Heart right ventricle (tissue), 16 donors: ENCODE measurements at regions not wholly inside any gene's neighbourhood (a gene's known extent, or its start where the extent isn't known, plus 50 kb on each side); places are given as distances from the start of the nearest gene placed in this dataset.

ENCODE experiments used
- ATAC-seq, 8 donors: fragments of 200-7000 bp; cut with Tn5 transposase; one replicate each; pipeline ENCODE4 v1.9.1; 2020; ENCODE audit warnings: mild to moderate bottlenecking in 8 of 8, moderate library complexity in 8 of 8, moderate number of reproducible peaks in 1 of 8
- DNase-seq, 2 donors: peaks; one replicate each; pipeline ENCODE4 v3.0.0-alpha.2; 2020
- H3K27ac ChIP-seq, 10 donors: fragments of 200-600 bp; sonication (generic) in 2 of 10; one replicate each; pipeline versions ENCODE4 v1.5.0 to v1.8.0; 2020 to 2022; ENCODE audit warnings: mild to moderate bottlenecking in 3 of 10
- H3K27me3 ChIP-seq, 7 donors: fragments of 200-600 bp; one replicate each; pipeline ENCODE4 v1.8.0; 2021 to 2022; ENCODE audit warnings: mild to moderate bottlenecking in 2 of 7
- H3K36me3 ChIP-seq, 9 donors: fragments of 200-600 bp; sonication (generic) in 1 of 9; one replicate each; pipeline versions ENCODE4 v1.5.0 to v1.8.0; 2020 to 2022; ENCODE audit warnings: mild to moderate bottlenecking in 2 of 9
- H3K4me1 ChIP-seq, 9 donors: fragments of 200-600 bp; sonication (generic) in 1 of 9; one replicate each; pipeline versions ENCODE4 v1.5.0 to v1.8.0; 2020 to 2022; ENCODE audit warnings: mild to moderate bottlenecking in 4 of 9
- H3K4me3 ChIP-seq, 10 donors: fragments of 200-600 bp; sonication (generic) in 2 of 10; one replicate each; pipeline versions ENCODE4 v1.5.0 to v1.8.0; 2020 to 2022; ENCODE audit warnings: mild to moderate bottlenecking in 7 of 10, moderate library complexity in 2 of 10
- H3K9me3 ChIP-seq, 11 donors: fragments of 200-600 bp in 10 of 11; sonication (generic) in 2 of 11; one replicate each; pipeline versions ENCODE4 v1.5.0 to v1.8.0; 2013 to 2022; ENCODE audit warnings: mild to moderate bottlenecking in 2 of 11, control low read depth in 1 of 11, moderate library complexity in 1 of 11
- WGBS, 2 donors: extraction: QIAGEN DNeasy Blood & Tissue Kit; methylation state at CpG; one replicate each; pipeline ENCODE4 v1.1.7; 2013; ENCODE audit warnings: inconsistent platforms in 1 of 2; 5-methylcytosine and 5-hydroxymethylcytosine counted together
- intact Hi-C, 10 donors: fragments of 100-400 bp; cut with DNase I; formaldehyde crosslinking; loops; one replicate each; pipeline versions ENCODE4 v1.11.1 to v1.14.2; 2022
- TF ChIP-seq, protein P1 (sequence below), 9 donors: fragments of 200-600 bp; sonication (generic) in 2 of 9; IDR thresholded peaks; one replicate each; pipeline versions ENCODE4 v1.5.0 to v1.8.0; 2021 to 2022; ENCODE audit warnings: antibody characterized with exemption in 9 of 9, mild to moderate bottlenecking in 5 of 9, moderate library complexity in 1 of 9
- donor health status: Arrhythmogenic right ventricular cardiomyopathy.
- donor health status: ischemic (EF 13 %, LVEDD 7.1; RV severe dilation, severe dysfunction).
- donor health status: healthy with polysubstance abuse.
- donor health status: DM: no; HTN: yes; CAD: no.
- donor health status: DM: no; HTN: no; CAD: no.
- donor health status: ischemic (EF 25% LVEDD 6.9; RV normal size, moderate dysfunction).
- donor health status: ischemic (EF 25% LVEDD 5.7; RV mildly dilated, moderate dysfunction).
- donor health status: healthy.
- donor health status: DM: yes; HTN: yes; CAD: no.
- donor health status: Ischemic cardiomyopathy.
- donor health status: ischemic (EF 35%, LVEDD 5.7; RV mildly dilated, moderate dysfunction).
- donor health status: nonischemic (EF 11% LVEDD 7.7; RV severe dilation, severe dysfunction).
- donor health status: DM: yes; HTN: yes; CAD: no.
- donor health status: PGD.
- donor health status: ischemic (EF 29% LVEDD 5.4; RV normal size, mild dysfunction).
- donor health status: nonischemic (EF 23%, LVEDD 6.1; RV moderate dilation, normal function).

DNA sequence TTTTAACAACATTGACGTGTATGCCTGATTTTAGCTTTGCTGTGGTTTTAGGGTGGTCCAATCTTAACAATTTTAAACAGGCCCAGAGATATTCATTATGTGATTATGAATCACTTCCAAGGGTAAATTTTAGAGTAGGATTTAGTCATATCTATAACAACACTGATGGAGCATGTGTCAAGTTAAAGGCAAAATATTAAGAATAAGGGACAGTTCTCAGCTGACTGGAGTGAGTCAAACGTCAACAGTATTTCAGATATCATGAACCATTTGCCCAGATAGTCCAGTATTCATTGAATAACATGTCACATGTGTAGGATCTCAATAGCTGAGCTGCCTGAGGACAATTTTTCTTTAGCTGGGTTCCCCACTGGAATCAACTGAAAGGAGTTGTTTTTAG lies 61.3 kb upstream of the VCX2 start:
- H3K27me3 ChIP-seq = no peaks in the 10 kb centered on the region
- H3K27ac ChIP-seq = no peak overlapping the region
- whole genome bisulfite sequencing, 2 donors = 76% methylated on average over 2 of the region's 2 CpGs
- DNase-seq (no peak), ATAC-seq (no peak)
- intact Hi-C loops = no loop called here
- H3K36me3 ChIP-seq = no peaks in the 10 kb centered on the region
- H3K4me1 ChIP-seq = no peaks in the 10 kb centered on the region
- H3K4me3 ChIP-seq = no peak overlapping the region
- no peaks in the 10 kb centered on the region for H3K9me3 ChIP-seq
- TF ChIP-seq, protein P1, sequence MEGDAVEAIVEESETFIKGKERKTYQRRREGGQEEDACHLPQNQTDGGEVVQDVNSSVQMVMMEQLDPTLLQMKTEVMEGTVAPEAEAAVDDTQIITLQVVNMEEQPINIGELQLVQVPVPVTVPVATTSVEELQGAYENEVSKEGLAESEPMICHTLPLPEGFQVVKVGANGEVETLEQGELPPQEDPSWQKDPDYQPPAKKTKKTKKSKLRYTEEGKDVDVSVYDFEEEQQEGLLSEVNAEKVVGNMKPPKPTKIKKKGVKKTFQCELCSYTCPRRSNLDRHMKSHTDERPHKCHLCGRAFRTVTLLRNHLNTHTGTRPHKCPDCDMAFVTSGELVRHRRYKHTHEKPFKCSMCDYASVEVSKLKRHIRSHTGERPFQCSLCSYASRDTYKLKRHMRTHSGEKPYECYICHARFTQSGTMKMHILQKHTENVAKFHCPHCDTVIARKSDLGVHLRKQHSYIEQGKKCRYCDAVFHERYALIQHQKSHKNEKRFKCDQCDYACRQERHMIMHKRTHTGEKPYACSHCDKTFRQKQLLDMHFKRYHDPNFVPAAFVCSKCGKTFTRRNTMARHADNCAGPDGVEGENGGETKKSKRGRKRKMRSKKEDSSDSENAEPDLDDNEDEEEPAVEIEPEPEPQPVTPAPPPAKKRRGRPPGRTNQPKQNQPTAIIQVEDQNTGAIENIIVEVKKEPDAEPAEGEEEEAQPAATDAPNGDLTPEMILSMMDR (IDR thresholded peaks at IDR 0.05) = no peak

GRCh38 chrX:8233091-8233490 lies 62.0 kb upstream of the VCX2 start:
- Histone ChIP-seq H3K36me3 (no peaks in the 10 kb centered on the region), H3K27ac (no peak overlapping the region), H3K4me1 (no peaks in the 10 kb centered on the region), H3K9me3 (no peaks in the 10 kb centered on the region), H3K4me3 (no peak overlapping the region), H3K27me3 (no peaks in the 10 kb centered on the region)
- 78 to 90% methylated on average over 2 of the region's 2 CpGs for WGBS, 2 donors
- TF ChIP-seq, protein P1 (IDR thresholded peaks at IDR 0.05) = no peak
- DNase-seq (no peak), ATAC-seq (no peak)
- intact Hi-C loops = no loop called here

DNA sequence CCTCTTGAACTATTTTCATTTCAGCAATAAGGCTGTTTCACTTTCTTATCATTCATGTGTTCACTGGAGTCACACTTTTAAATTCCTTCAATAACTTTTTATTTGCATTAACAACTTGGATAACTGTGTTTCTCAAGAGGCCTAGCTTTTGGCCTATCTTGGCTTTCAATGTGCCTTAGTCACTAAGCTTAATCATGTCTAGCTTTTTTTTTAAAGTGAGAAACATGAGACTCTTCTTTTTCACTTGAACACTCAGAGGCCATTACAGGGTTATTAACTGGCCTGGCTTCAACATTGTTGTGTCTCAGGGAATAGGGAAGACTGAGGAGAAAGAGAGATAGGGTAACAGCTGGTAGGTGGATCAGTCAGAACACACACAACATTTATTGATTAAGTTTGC lies 64.0 kb upstream of the VCX2 start:
- ATAC-seq = no peak
- Histone ChIP-seq H3K4me1 (no peaks in the 10 kb centered on the region), H3K9me3 (no peaks in the 10 kb centered on the region), H3K4me3 (no peak overlapping the region), H3K27me3 (no peaks in the 10 kb centered on the region), H3K27ac (no peak overlapping the region), H3K36me3 (no peaks in the 10 kb centered on the region)
- TF ChIP-seq, protein P1 (IDR thresholded peaks at IDR 0.05) = no peak
- intact Hi-C loops = no loop called here
- no peak for DNase-seq

DNA sequence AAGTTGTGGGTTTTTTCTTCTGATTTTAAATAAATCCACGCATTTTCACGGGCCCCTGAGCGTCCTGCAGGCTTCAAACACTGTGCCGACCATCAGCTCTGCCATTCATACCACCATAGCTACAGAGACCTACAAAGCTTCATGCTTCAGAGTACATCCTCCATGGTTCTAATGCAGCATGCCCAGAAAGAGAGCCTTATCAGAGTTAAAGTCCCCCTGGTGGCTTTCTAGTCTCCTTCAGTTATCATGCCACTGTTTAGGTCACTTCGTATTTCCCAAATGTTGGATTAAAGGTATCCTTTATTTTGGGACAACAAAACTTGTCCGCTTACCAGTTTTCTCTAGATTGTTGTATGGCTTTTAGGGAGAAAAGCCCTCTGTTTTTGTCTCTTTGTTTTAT lies 66.7 kb upstream of the VCX2 start:
- Histone ChIP-seq H3K27me3 (no peaks in the 10 kb centered on the region), H3K4me3 (no peak overlapping the region), H3K27ac (no peak overlapping the region), H3K36me3 (no peaks in the 10 kb centered on the region), H3K9me3 (no peaks in the 10 kb centered on the region), H3K4me1 (no peaks in the 10 kb centered on the region)
- ATAC-seq (no peak), DNase-seq (no peak)
- 93 to 95% methylated on average over 6 of the region's 6 CpGs for WGBS, 2 donors
- intact Hi-C loops = no loop called here
- TF ChIP-seq, protein P1 (IDR thresholded peaks at IDR 0.05) = no peak
